ENCODE measurements at regions not wholly inside any gene's neighbourhood (a gene's known extent, or its start where the extent isn't known, plus 50 kb on each side); places are given as distances from the start of the nearest gene placed in this dataset.

DNA sequence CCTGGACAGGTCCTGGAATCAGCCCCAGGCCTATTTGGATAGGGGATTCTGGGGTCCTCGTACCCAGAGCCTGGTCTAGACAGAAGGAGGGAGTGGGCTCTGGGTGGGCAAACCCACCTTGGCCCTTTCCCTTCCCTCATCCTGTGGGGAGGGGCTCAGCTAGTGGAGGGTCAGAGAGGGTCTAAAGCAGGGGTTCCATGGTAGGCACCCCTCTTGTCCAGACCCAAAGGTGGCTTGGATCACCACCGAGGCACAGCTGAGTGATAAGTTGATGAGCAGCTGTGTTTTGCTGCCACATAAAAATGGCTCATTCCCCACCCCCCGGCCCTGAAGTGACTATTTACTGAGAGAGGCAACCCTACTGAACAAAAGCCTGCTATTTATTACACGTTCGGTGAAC, 53.8 kb upstream of the KCNMB1 start:
- TF ChIP-seq MEF2A (IDR thresholded peaks at IDR 0.05; ENCODE audit: borderline replicate concordance, low read depth) = no peak
- no peak for TF ChIP-seq CTCF (IDR thresholded peaks at IDR 0.05)
- TF ChIP-seq RAD21 (IDR thresholded peaks at IDR 0.05; ENCODE audit: low read length) = no peak
- no peak for TF ChIP-seq TAF1 (IDR thresholded peaks at IDR 0.05; ENCODE audit: borderline replicate concordance, low read depth, low read length)
- no peak for TF ChIP-seq TCF12 (IDR thresholded peaks at IDR 0.05)
- no peak for TF ChIP-seq JUND (IDR thresholded peaks at IDR 0.05)
- no peak for TF ChIP-seq GABPA (IDR thresholded peaks at IDR 0.05; ENCODE audit: low read depth)
- no peak for TF ChIP-seq EZH2phosphoT487 (IDR thresholded peaks at IDR 0.05; ENCODE audit: borderline replicate concordance, low read depth)
- no peak for TF ChIP-seq RFX5 (IDR thresholded peaks at IDR 0.05; ENCODE audit: low read length)
- TF ChIP-seq NFIC (IDR thresholded peaks at IDR 0.05; ENCODE audit: borderline replicate concordance) = no peak
- TF ChIP-seq, protein P1, sequence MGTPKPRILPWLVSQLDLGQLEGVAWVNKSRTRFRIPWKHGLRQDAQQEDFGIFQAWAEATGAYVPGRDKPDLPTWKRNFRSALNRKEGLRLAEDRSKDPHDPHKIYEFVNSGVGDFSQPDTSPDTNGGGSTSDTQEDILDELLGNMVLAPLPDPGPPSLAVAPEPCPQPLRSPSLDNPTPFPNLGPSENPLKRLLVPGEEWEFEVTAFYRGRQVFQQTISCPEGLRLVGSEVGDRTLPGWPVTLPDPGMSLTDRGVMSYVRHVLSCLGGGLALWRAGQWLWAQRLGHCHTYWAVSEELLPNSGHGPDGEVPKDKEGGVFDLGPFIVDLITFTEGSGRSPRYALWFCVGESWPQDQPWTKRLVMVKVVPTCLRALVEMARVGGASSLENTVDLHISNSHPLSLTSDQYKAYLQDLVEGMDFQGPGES (IDR thresholded peaks at IDR 0.05; ENCODE audit: low read depth, low read length) = no peak
